ENCODE measurements at regions not wholly inside any gene's neighbourhood (a gene's known extent, or its start where the extent isn't known, plus 50 kb on each side); places are given as distances from the start of the nearest gene placed in this dataset.

DNA sequence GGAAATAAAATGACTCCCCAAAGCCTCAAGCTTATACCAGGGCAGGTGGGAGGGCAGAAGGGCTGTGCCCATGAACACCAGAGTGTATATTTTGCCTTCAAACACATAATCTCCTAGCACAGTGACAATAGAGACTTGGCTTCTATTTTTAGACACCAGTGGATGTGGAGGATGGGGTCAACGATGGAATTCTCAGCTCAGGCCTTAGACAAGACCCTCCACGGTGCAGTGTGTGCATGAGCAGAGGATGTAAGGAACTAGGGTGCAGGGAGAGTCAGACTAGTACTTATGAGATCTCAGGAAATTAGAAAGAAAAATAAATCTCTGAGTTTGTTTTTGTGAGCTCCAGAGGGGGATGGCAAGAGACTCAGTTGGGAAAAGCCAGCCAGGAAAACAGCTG lies 113.6 kb upstream of the CADM1 start:
- TF ChIP-seq, protein P1, sequence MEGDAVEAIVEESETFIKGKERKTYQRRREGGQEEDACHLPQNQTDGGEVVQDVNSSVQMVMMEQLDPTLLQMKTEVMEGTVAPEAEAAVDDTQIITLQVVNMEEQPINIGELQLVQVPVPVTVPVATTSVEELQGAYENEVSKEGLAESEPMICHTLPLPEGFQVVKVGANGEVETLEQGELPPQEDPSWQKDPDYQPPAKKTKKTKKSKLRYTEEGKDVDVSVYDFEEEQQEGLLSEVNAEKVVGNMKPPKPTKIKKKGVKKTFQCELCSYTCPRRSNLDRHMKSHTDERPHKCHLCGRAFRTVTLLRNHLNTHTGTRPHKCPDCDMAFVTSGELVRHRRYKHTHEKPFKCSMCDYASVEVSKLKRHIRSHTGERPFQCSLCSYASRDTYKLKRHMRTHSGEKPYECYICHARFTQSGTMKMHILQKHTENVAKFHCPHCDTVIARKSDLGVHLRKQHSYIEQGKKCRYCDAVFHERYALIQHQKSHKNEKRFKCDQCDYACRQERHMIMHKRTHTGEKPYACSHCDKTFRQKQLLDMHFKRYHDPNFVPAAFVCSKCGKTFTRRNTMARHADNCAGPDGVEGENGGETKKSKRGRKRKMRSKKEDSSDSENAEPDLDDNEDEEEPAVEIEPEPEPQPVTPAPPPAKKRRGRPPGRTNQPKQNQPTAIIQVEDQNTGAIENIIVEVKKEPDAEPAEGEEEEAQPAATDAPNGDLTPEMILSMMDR (IDR thresholded peaks at IDR 0.05; ENCODE audit: low read length) = no peak
- no peak for TF ChIP-seq EZH2 (IDR thresholded peaks at IDR 0.05; ENCODE audit: borderline replicate concordance, low read length)

All from OCI-LY1 (cell line).